HepG2 (cell line): ENCODE measurements at regions not wholly inside any gene's neighbourhood (a gene's known extent, or its start where the extent isn't known, plus 50 kb on each side); places are given as distances from the start of the nearest gene placed in this dataset.

Experiments
- ATAC-seq: fragments of 200-7000 bp; cut with Tn5 transposase; 3 replicates; pipeline ENCODE4 v1.9.1; 2020; ENCODE audit warnings: mild to moderate bottlenecking, moderate library complexity
- BruUV-seq: library from RNA; stranded (reverse); fragments of 400-500 nt; replicated peaks from 2 replicates; lab custom pipeline; 2021; lab: Mats Ljungman, UMichigan
- CTCF ChIA-PET: fragments of 300-600 bp; formaldehyde crosslinking; extraction: SDS; loops from one replicate; lab custom pipeline; 2021; ENCODE audit warnings: low total read pairs, inconsistent platforms, low intra/inter-chr PET ratio; lab: Yijun Ruan, JAX
- POLR2A ChIA-PET: fragments of 350-600 bp; sonication (Branson Sonifier 250); formaldehyde crosslinking; loops from one replicate; lab custom pipeline; 2020; ENCODE audit warnings: antibody characterized with exemption, inconsistent platforms; lab: Yijun Ruan, JAX
- DNase-seq: peaks from one replicate; pipeline ENCODE4 v3.0.0-alpha.2; 2015; ENCODE audit warnings: low spot score
- FAIRE-seq: peaks from 3 replicates; lab custom pipeline; 2011; peaks lifted over from hg19 to GRCh38; lab: Jason Lieb, UNC
- H2AFZ ChIP-seq: one replicate; pipeline ENCODE4 v1.6.1; 2011; ENCODE audit warnings: low read length, inconsistent platforms
- H3K27ac ChIP-seq: fragments of 300-600 bp; 3 replicates; pipeline ENCODE4 v1.8.0; 2011; ENCODE audit warnings: mixed run types, mild to moderate bottlenecking, mixed read lengths, low read length, inconsistent platforms; ENCODE audit not compliant: insufficient read depth; ENCODE audit errors: extremely low read length
- H3K27me3 ChIP-seq, 2 experiments: fragments of 200-600 bp in 1 of 2; 2 replicates in 1 of 2; 3 replicates in 1 of 2; pipeline versions ENCODE4 v1.6.0 to v1.8.0; 2011; ENCODE audit warnings: low read length in 2 of 2, mild to moderate bottlenecking in 2 of 2, moderate library complexity in 2 of 2, inconsistent platforms in 1 of 2; ENCODE audit not compliant: insufficient read depth in 2 of 2, control insufficient read depth in 1 of 2
- H3K36me3 ChIP-seq, 2 experiments: fragments of 200-600 bp in 1 of 2; replicated peaks in 1 of 2; 2 replicates in 1 of 2; 3 replicates in 1 of 2; pipeline versions ENCODE4 v1.5.1 to v1.8.0; 2011; ENCODE audit warnings: low read length in 2 of 2, inconsistent platforms in 1 of 2; ENCODE audit not compliant: insufficient read depth in 2 of 2, control insufficient read depth in 1 of 2
- H3K4me1 ChIP-seq: 2 replicates; pipeline ENCODE4 v1.5.1; 2012; ENCODE audit warnings: low read length, inconsistent platforms; ENCODE audit not compliant: insufficient read depth
- H3K4me2 ChIP-seq: 2 replicates; pipeline ENCODE4 v1.6.0; 2011; ENCODE audit warnings: low read depth, low read length, inconsistent platforms
- H3K4me3 ChIP-seq, 3 experiments: fragments of 200-600 bp in 1 of 3; sonication (generic), shearing (Covaris generic) in 1 of 3; replicated peaks in 1 of 3; 2 replicates each; pipeline ENCODE4 v1.5.1; 2011 to 2016; ENCODE audit warnings: low read length in 3 of 3, inconsistent platforms in 2 of 3, low read depth in 2 of 3, mild to moderate bottlenecking in 2 of 3, control low read depth in 1 of 3, mixed read lengths in 1 of 3; ENCODE audit not compliant: insufficient read depth in 1 of 3
- H3K79me2 ChIP-seq: one replicate; pipeline ENCODE4 v1.6.1; 2011; ENCODE audit warnings: low read length, inconsistent platforms; ENCODE audit not compliant: insufficient read depth
- H3K9ac ChIP-seq: 2 replicates; pipeline ENCODE4 v1.6.0; 2011; ENCODE audit warnings: mild to moderate bottlenecking, low read depth, low read length, inconsistent platforms; ENCODE audit not compliant: insufficient read depth
- H3K9me3 ChIP-seq: 2 replicates; pipeline ENCODE4 v1.5.1; 2012; ENCODE audit warnings: mild to moderate bottlenecking, low read length
- H4K20me1 ChIP-seq: 2 replicates; pipeline ENCODE4 v1.6.0; 2011; ENCODE audit warnings: inconsistent platforms, mild to moderate bottlenecking, low read length, moderate library complexity; ENCODE audit not compliant: insufficient read depth
- CHCHD3 ChIP-seq: sonication (generic); formaldehyde crosslinking; IDR thresholded peaks from 2 replicates; pipeline ENCODE4 v1.8.0; 2022; ENCODE audit warnings: mild to moderate bottlenecking, missing genetic modification reagents, moderate library complexity
- ERF ChIP-seq: IDR thresholded peaks from 2 replicates; pipeline ENCODE4 v1.6.1; 2018; ENCODE audit warnings: missing biosample characterization, missing genetic modification reagents
- FOXC1 ChIP-seq: sonication (generic); formaldehyde crosslinking; IDR thresholded peaks from 2 replicates; pipeline ENCODE4 v1.8.0; 2022; ENCODE audit warnings: mild to moderate bottlenecking, missing genetic modification reagents, borderline replicate concordance
- IRF2 ChIP-seq: IDR thresholded peaks from 2 replicates; pipeline ENCODE4 v1.6.1; 2018; ENCODE audit warnings: missing genetic modification reagents, missing compliant biosample characterization
- NFIB ChIP-seq: sonication (generic); formaldehyde crosslinking; IDR thresholded peaks from 2 replicates; pipeline ENCODE4 v1.9.0; 2021; ENCODE audit warnings: missing genetic modification reagents, mild to moderate bottlenecking, borderline replicate concordance
- PHF20 ChIP-seq: sonication (generic); formaldehyde crosslinking; IDR thresholded peaks from 2 replicates; pipeline ENCODE4 v1.5.0; 2020; ENCODE audit warnings: mild to moderate bottlenecking, missing genetic modification reagents
- SUZ12 ChIP-seq: fragments of 150-350 bp; IDR thresholded peaks from 2 replicates; pipeline ENCODE4 v1.6.1; 2014; ENCODE audit warnings: low read depth, low read length
- TAF15 ChIP-seq: fragments of 200-400 bp; formaldehyde crosslinking; IDR thresholded peaks from one replicate; pipeline ENCODE4 v1.6.1; 2018; ENCODE audit warnings: mild to moderate bottlenecking, low read depth, low read length; ENCODE audit not compliant: poor library complexity, severe bottlenecking
- ZNF264 ChIP-seq: sonication (generic); formaldehyde crosslinking; IDR thresholded peaks from 2 replicates; pipeline ENCODE4 v1.4.0; 2020; ENCODE audit warnings: missing genetic modification reagents
- ZNF354B ChIP-seq: sonication (generic); formaldehyde crosslinking; IDR thresholded peaks from 2 replicates; pipeline ENCODE4 v1.8.0; 2022; ENCODE audit warnings: mild to moderate bottlenecking, missing genetic modification reagents
- ZNF569 ChIP-seq: sonication (generic); formaldehyde crosslinking; IDR thresholded peaks from 2 replicates; pipeline ENCODE4 v1.5.0; 2020; ENCODE audit warnings: mild to moderate bottlenecking, missing genetic modification reagents, moderate library complexity, borderline replicate concordance
- ZNF768 ChIP-seq: sonication (generic); formaldehyde crosslinking; IDR thresholded peaks from 2 replicates; pipeline ENCODE4 v1.4.0; 2020; ENCODE audit warnings: missing genetic modification reagents
- WGBS: methylation state at CpG from one replicate; pipeline ENCODE4 v1.1.6; 2017; ENCODE audit warnings: low lambda C conversion rate; 5-methylcytosine and 5-hydroxymethylcytosine counted together
- in situ Hi-C: cut with HindIII; loops from 2 replicates; pipeline ENCODE4 v1.10.0; 2017; ENCODE audit warnings: low pct_unique_long_range_greater_than_20kb; ENCODE audit not compliant: extremely low pct_ligation_motif_present
- intact Hi-C: fragments of 100-400 bp; cut with micrococcal nuclease; formaldehyde crosslinking; loops from one replicate; pipeline ENCODE4 v1.10.0; 2022; ENCODE audit not compliant: unreplicated experiment

DNA sequence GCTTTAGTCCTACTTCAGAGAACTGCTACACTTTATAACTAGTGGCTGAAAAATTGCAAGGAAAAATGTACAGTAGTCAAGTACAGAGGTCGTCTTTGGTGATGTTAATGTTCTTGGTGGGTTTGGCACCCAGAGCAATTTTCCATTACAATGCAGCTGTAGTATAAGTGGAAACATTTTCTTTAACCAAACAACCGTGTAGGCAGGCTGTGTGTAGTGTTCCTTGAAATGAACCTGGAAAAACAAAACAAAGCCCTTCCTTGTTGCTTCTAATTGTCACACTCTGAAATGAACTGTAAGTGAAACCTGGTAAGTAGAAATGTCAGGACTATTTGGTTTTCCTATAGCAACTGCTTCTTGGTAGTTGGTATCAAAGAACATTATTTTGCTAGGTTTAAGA lies 256.9 kb downstream of the MDFIC start:
- peaks cover 4% of the 10 kb centered on the region; the same call in 1 of the 2 replicates for H3K9me3 ChIP-seq
- TF ChIP-seq ZNF569 (CRISPR knock-in tag) (no peak), IRF2 (CRISPR knock-in tag) (no peak), TAF15 (no peak), ZNF768 (CRISPR knock-in tag) (no peak), ZNF264 (CRISPR knock-in tag) (no peak), NFIB (CRISPR knock-in tag) (no peak), ERF (no peak), SUZ12 (no peak), ZNF354B (CRISPR knock-in tag) (no peak), PHF20 (CRISPR knock-in tag) (no peak), FOXC1 (CRISPR knock-in tag) (no peak), CHCHD3 (CRISPR knock-in tag) (no peak)
- no peak overlapping the region for H3K27ac ChIP-seq
- H3K27me3 ChIP-seq: no peaks in the 10 kb centered on the region
- CTCF ChIA-PET: no interaction called here
- no peak overlapping the region for H2AFZ ChIP-seq
- no peak for FAIRE-seq
- ATAC-seq: no peak
- H3K4me3 ChIP-seq: no peak overlapping the region
- no peak overlapping the region for H3K4me2 ChIP-seq
- no peaks in the 10 kb centered on the region for H3K36me3 ChIP-seq
- DNase-seq: no peak
- WGBS: 4% methylated on average over 2 of the region's 2 CpGs
- BruUV-seq: no TSS peak
- H3K9ac ChIP-seq: no peak overlapping the region
- no peaks in the 10 kb centered on the region for H3K79me2 ChIP-seq
- in situ Hi-C loops (no loop called here), intact Hi-C loops (no loop called here)
- no peaks in the 10 kb centered on the region for H3K4me1 ChIP-seq
- POLR2A ChIA-PET: no interaction called here
- H4K20me1 ChIP-seq: no peaks in the 10 kb centered on the region
